Breast epithelium (tissue), 4 donors: ENCODE measurements at regions not wholly inside any gene's neighbourhood (a gene's known extent, or its start where the extent isn't known, plus 50 kb on each side); places are given as distances from the start of the nearest gene placed in this dataset.

Experiments
- DNase-seq, 2 donors: peaks; one replicate each; pipeline ENCODE4 v3.0.0-alpha.2; 2019; ENCODE audit warnings: low spot score in 2 of 2
- H3K27ac ChIP-seq, 2 donors: fragments of 200-600 bp; sonication (generic) in 1 of 2; one replicate each; pipeline ENCODE4 v1.5.1; 2016 to 2019; ENCODE audit warnings: mild to moderate bottlenecking in 1 of 2
- H3K27me3 ChIP-seq, 2 donors: fragments of 200-600 bp; sonication (generic) in 1 of 2; one replicate each; pipeline versions ENCODE4 v1.5.1 to v1.6.0; 2017 to 2019; ENCODE audit warnings: control low read depth in 1 of 2, mild to moderate bottlenecking in 1 of 2
- H3K36me3 ChIP-seq: fragments of 200-600 bp; one replicate; pipeline ENCODE4 v1.5.1; 2019
- H3K4me1 ChIP-seq, 2 donors: fragments of 200-600 bp; sonication (generic); one replicate each; pipeline ENCODE4 v1.5.1; 2016 to 2019; ENCODE audit warnings: control low read depth in 1 of 2
- H3K4me3 ChIP-seq, 3 donors: fragments of 200-600 bp; sonication (generic); 1 replicate in 2 of 3; 2 replicates in 1 of 3; pipeline ENCODE4 v1.5.1; 2016 to 2019; ENCODE audit warnings: mild to moderate bottlenecking in 3 of 3, moderate library complexity in 2 of 3
- H3K9me3 ChIP-seq, 2 donors: fragments of 200-600 bp; sonication (generic) in 1 of 2; one replicate each; pipeline ENCODE4 v1.5.1; 2016 to 2019; ENCODE audit warnings: control low read depth in 1 of 2
- CTCF ChIP-seq, 3 donors: fragments of 450-650 bp; IDR thresholded peaks; one replicate each; pipeline ENCODE4 v1.5.1; 2016 to 2017; ENCODE audit warnings: antibody characterized with exemption in 3 of 3, mild to moderate bottlenecking in 3 of 3, moderate library complexity in 3 of 3
- POLR2A ChIP-seq: fragments of 450-650 bp; IDR thresholded peaks from one replicate; pipeline ENCODE4 v1.6.1; 2016; ENCODE audit warnings: antibody characterized with exemption, mild to moderate bottlenecking, moderate library complexity
- POLR2AphosphoS5 ChIP-seq, 3 donors: sonication (generic); formaldehyde crosslinking; IDR thresholded peaks; one replicate each; pipeline ENCODE4 v1.6.1; 2017; ENCODE audit warnings: antibody characterized with exemption in 3 of 3
- intact Hi-C: fragments of 100-400 bp; cut with DNase I; formaldehyde crosslinking; loops from one replicate; pipeline ENCODE4 v1.15.1; 2023; ENCODE audit warnings: low total_unique reads

- Histone ChIP-seq H3K4me3 (no peak overlapping the region), H3K27me3 (no peaks in the 10 kb centered on the region), H3K36me3 (no peaks in the 10 kb centered on the region), H3K27ac (peak overlapping the region; percentile 18 to 79), H3K4me1 (peaks cover 0 to 4% of the 10 kb centered on the region in 2 donors), H3K9me3 (no peaks in the 10 kb centered on the region)
- no peak for DNase-seq
- no peak for TF ChIP-seq POLR2A
- TF ChIP-seq CTCF (IDR thresholded peaks at IDR 0.05), result no peak
- no peak for TF ChIP-seq POLR2AphosphoS5 (IDR thresholded peaks at IDR 0.05)
- intact Hi-C loops, result no loop called here
Observed at GRCh38 chr2:174662459-174662858, 64.9 kb upstream of the WIPF1 start.

GRCh38 chr2:174660984-174661675 lies 63.5 kb upstream of the WIPF1 start:
- H3K9me3 ChIP-seq, result peaks cover 0 to 4% of the 10 kb centered on the region in 2 donors
- intact Hi-C loops, result no loop called here
- no peak overlapping the region for H3K4me3 ChIP-seq
- no peak for TF ChIP-seq POLR2A
- no peak for DNase-seq
- H3K36me3 ChIP-seq, result no peaks in the 10 kb centered on the region
- no peak overlapping the region for H3K27ac ChIP-seq
- H3K27me3 ChIP-seq, result no peaks in the 10 kb centered on the region
- peaks cover 0 to 2% of the 10 kb centered on the region in 2 donors for H3K4me1 ChIP-seq

GRCh38 chr2:174659069-174659900 lies 61.7 kb upstream of the WIPF1 start:
- Histone ChIP-seq H3K36me3 (no peaks in the 10 kb centered on the region), H3K27me3 (no peaks in the 10 kb centered on the region), H3K4me1 (no peaks in the 10 kb centered on the region), H3K9me3 (peaks cover 0 to 8% of the 10 kb centered on the region in 2 donors), H3K4me3 (no peak overlapping the region), H3K27ac (no peak overlapping the region)
- DNase-seq, result no peak
- intact Hi-C loops, result no loop called here
- TF ChIP-seq POLR2A, result no peak
- no peak for TF ChIP-seq POLR2AphosphoS5 (IDR thresholded peaks at IDR 0.05)
- no peak for TF ChIP-seq CTCF (IDR thresholded peaks at IDR 0.05)

- intact Hi-C loops, result no loop called here
- no peak overlapping the region for H3K27ac ChIP-seq
- no peak overlapping the region for H3K4me3 ChIP-seq
- H3K36me3 ChIP-seq, result no peaks in the 10 kb centered on the region
- TF ChIP-seq POLR2A, result no peak
- TF ChIP-seq CTCF (IDR thresholded peaks at IDR 0.05), result no peak
- TF ChIP-seq POLR2AphosphoS5 (IDR thresholded peaks at IDR 0.05), result no peak
- no peaks in the 10 kb centered on the region for H3K4me1 ChIP-seq
- H3K9me3 ChIP-seq, result peaks cover 0 to 8% of the 10 kb centered on the region in 2 donors
- H3K27me3 ChIP-seq, result no peaks in the 10 kb centered on the region
- DNase-seq, result no peak
Observed at GRCh38 chr2:174656676-174657176, 59.1 kb upstream of the WIPF1 start.

GRCh38 chr2:174656035-174656434 lies 58.4 kb upstream of the WIPF1 start:
- no peaks in the 10 kb centered on the region for H3K4me1 ChIP-seq
- no peaks in the 10 kb centered on the region for H3K36me3 ChIP-seq
- no peaks in the 10 kb centered on the region for H3K27me3 ChIP-seq
- no peak for DNase-seq
- H3K27ac ChIP-seq, result no peak overlapping the region
- H3K9me3 ChIP-seq, result peaks cover 0 to 8% of the 10 kb centered on the region in 2 donors
- TF ChIP-seq POLR2AphosphoS5 (IDR thresholded peaks at IDR 0.05) (no peak), POLR2A (no peak), CTCF (IDR thresholded peaks at IDR 0.05) (no peak)
- H3K4me3 ChIP-seq, result no peak overlapping the region
- intact Hi-C loops, result no loop called here
